ENCODE measurements at regions not wholly inside any gene's neighbourhood (a gene's known extent, or its start where the extent isn't known, plus 50 kb on each side); places are given as distances from the start of the nearest gene placed in this dataset.

DNA sequence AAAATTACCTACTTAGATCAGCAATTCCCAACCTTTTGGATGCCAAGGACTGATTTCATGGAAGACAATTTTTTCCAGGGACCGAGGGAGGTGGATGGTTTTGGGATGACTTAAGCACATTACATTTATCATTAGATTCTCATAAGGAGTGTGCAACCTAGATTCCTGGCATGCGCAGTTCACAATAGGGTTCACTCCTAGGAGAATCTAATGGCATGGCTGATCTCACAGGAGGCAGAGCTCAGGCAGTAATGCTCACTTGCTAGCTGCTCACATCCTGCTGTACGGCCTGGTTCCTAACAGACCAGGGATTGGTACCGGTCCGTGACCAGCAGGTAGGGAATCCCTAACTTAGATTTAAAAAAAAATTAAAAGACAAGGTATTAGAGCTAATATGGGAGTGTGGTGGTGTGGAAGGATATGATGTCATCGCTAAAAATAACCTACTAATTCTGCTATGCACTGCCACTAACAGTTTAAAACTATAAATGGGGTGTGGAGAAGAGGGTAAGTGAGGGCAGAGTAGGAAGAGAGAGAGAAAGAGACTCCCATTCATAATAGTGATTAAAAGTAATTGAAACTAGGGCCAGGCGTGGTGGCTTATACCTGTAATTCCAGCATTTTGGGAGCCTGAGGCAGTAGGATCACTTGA is 282.7 kb downstream of the BAMBI start:
- H3K9me3 Mint-ChIP-seq: peaks cover 0 to 14% (median 10%) of the 10 kb centered on the region in 8 donors
- H3K36me3 ChIP-seq (ENCODE audit: insufficient read depth, low read length): no peaks in the 10 kb centered on the region
- H3K4me3 ChIP-seq (ENCODE audit: low read length in 2 of 2): no peak overlapping the region
- ChIA-PET POLR2A (ENCODE audit: partially characterized antibody) (no interaction called here), CTCF (ENCODE audit: partially characterized antibody) (no interaction called here)
- H3K27me3 Mint-ChIP-seq: no peaks in the 10 kb centered on the region
- no peaks in the 10 kb centered on the region for H3K4me1 ChIP-seq (ENCODE audit: insufficient read depth, low read length)
- no peaks in the 10 kb centered on the region for H3K27me3 ChIP-seq (ENCODE audit: insufficient read depth, low read length)
- H3K27ac ChIP-seq (ENCODE audit: low read depth, low read length): no peak overlapping the region
- intact Hi-C loops (cut with micrococcal nuclease): no loop called here
- H3K27ac Mint-ChIP-seq: peak overlapping the region in 1 of 7 donors; percentile 82
- H3K9me3 ChIP-seq (ENCODE audit: control insufficient read depth in 1 of 2, low read length in 2 of 2): no peaks in the 10 kb centered on the region
- H3K4me1 Mint-ChIP-seq: no peaks in the 10 kb centered on the region
- DNase-seq: no peak
- H3K4me3 Mint-ChIP-seq: no peak overlapping the region
- no peaks in the 10 kb centered on the region for H3K36me3 Mint-ChIP-seq

GRCh38 chr10:28962768-28963167 is 285.4 kb downstream of the BAMBI start:
- H3K27me3 ChIP-seq (ENCODE audit: insufficient read depth, low read length): no peaks in the 10 kb centered on the region
- no peak overlapping the region for H3K4me3 Mint-ChIP-seq
- no peaks in the 10 kb centered on the region for H3K27me3 Mint-ChIP-seq
- no peaks in the 10 kb centered on the region for H3K4me1 Mint-ChIP-seq
- no peak overlapping the region for H3K4me3 ChIP-seq (ENCODE audit: low read length in 2 of 2)
- no peaks in the 10 kb centered on the region for H3K4me1 ChIP-seq (ENCODE audit: insufficient read depth, low read length)
- no peaks in the 10 kb centered on the region for H3K9me3 ChIP-seq (ENCODE audit: control insufficient read depth in 1 of 2, low read length in 2 of 2)
- no peak for DNase-seq
- H3K36me3 ChIP-seq (ENCODE audit: insufficient read depth, low read length): no peaks in the 10 kb centered on the region
- no peaks in the 10 kb centered on the region for H3K36me3 Mint-ChIP-seq
- intact Hi-C loops (cut with micrococcal nuclease): no loop called here
- ChIA-PET CTCF (ENCODE audit: partially characterized antibody) (no interaction called here), POLR2A (ENCODE audit: partially characterized antibody) (no interaction called here)
- no peak overlapping the region for H3K27ac Mint-ChIP-seq
- H3K9me3 Mint-ChIP-seq: peaks cover 0 to 11% (median 6%) of the 10 kb centered on the region in 8 donors
- no peak overlapping the region for H3K27ac ChIP-seq (ENCODE audit: low read depth, low read length)

DNA sequence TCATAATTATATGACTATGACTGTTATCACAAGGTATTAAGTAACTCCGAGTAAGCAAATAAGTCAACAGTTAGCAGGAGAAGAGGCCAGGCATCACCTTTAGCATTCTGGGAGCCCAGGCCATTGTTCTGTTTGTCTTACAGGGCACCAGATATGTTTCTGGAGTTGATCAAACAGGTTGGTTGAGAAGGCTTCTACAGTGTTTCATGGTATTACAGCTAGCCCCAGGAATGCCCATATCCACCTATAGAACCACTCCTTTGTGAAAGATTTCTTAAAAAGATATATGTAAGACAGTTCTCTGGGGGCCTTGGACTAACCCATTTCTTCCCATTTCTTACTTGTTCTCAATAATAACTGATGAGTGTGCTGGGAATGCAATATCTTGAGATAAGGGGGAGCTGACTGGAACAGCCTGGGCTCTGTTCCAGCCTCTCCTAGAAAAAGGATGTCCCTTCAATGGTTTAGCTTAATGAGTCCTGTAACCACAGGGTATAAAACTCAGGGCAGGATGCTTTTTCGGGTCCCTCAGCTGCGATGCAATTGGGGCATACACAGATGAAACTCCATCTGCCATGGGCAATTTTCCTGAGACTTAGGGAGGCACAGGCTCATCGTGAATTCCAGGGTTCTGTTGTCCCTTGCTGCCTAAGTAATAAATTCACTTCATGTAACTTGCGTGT is 286.4 kb downstream of the BAMBI start:
- ChIA-PET CTCF (ENCODE audit: partially characterized antibody) (no interaction called here), POLR2A (ENCODE audit: partially characterized antibody) (no interaction called here)
- Histone ChIP-seq H3K27me3 (ENCODE audit: insufficient read depth, low read length) (no peaks in the 10 kb centered on the region), H3K9me3 (ENCODE audit: control insufficient read depth in 1 of 2, low read length in 2 of 2) (no peaks in the 10 kb centered on the region), H3K36me3 (ENCODE audit: insufficient read depth, low read length) (no peaks in the 10 kb centered on the region), H3K4me1 (ENCODE audit: insufficient read depth, low read length) (no peaks in the 10 kb centered on the region), H3K4me3 (ENCODE audit: low read length in 2 of 2) (no peak overlapping the region), H3K27ac (ENCODE audit: low read depth, low read length) (no peak overlapping the region)
- intact Hi-C loops (cut with micrococcal nuclease): no loop called here
- Mint-ChIP-seq H3K4me1 (no peaks in the 10 kb centered on the region), H3K9me3 (peaks cover 0 to 7% (median 1%) of the 10 kb centered on the region in 8 donors), H3K36me3 (no peaks in the 10 kb centered on the region), H3K4me3 (no peak overlapping the region), H3K27me3 (no peaks in the 10 kb centered on the region), H3K27ac (no peak overlapping the region)
- DNase-seq: no peak

GRCh38 chr10:28965937-28966336 is 288.6 kb downstream of the BAMBI start:
- Histone ChIP-seq H3K27me3 (ENCODE audit: insufficient read depth, low read length) (no peaks in the 10 kb centered on the region), H3K9me3 (ENCODE audit: control insufficient read depth in 1 of 2, low read length in 2 of 2) (no peaks in the 10 kb centered on the region), H3K36me3 (ENCODE audit: insufficient read depth, low read length) (no peaks in the 10 kb centered on the region), H3K27ac (ENCODE audit: low read depth, low read length) (no peak overlapping the region), H3K4me1 (ENCODE audit: insufficient read depth, low read length) (no peaks in the 10 kb centered on the region), H3K4me3 (ENCODE audit: low read length in 2 of 2) (no peak overlapping the region)
- intact Hi-C loops (cut with micrococcal nuclease): no loop called here
- Mint-ChIP-seq H3K36me3 (no peaks in the 10 kb centered on the region), H3K4me3 (no peak overlapping the region), H3K9me3 (peaks cover 0 to 3% (median 0%) of the 10 kb centered on the region in 8 donors), H3K4me1 (no peaks in the 10 kb centered on the region), H3K27me3 (no peaks in the 10 kb centered on the region), H3K27ac (no peak overlapping the region)
- ChIA-PET POLR2A (ENCODE audit: partially characterized antibody) (no interaction called here), CTCF (ENCODE audit: partially characterized antibody) (no interaction called here)
- no peak for DNase-seq

DNA sequence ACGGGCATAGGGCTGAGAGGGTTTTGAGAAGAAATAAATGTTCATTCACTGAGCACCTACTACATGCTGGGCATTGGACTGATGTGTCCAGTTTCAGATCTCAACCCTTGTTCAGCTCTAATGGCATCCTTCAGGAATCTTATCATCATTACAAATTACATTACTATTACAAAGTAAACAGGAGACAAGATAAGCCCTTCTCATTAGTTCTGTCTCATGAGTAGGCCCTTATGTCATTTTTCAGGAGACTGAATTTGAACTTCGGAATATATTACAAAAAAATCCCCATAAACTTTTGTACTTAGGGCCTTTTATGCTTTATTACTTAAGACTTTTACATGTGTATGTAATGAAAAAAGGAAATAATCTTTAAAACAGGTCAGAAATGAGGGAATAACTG is 289.7 kb downstream of the BAMBI start:
- Histone ChIP-seq H3K36me3 (ENCODE audit: insufficient read depth, low read length) (no peaks in the 10 kb centered on the region), H3K9me3 (ENCODE audit: control insufficient read depth in 1 of 2, low read length in 2 of 2) (no peaks in the 10 kb centered on the region), H3K27ac (ENCODE audit: low read depth, low read length) (no peak overlapping the region), H3K4me3 (ENCODE audit: low read length in 2 of 2) (no peak overlapping the region), H3K4me1 (ENCODE audit: insufficient read depth, low read length) (no peaks in the 10 kb centered on the region), H3K27me3 (ENCODE audit: insufficient read depth, low read length) (no peaks in the 10 kb centered on the region)
- Mint-ChIP-seq H3K4me1 (no peaks in the 10 kb centered on the region), H3K27ac (no peak overlapping the region), H3K9me3 (peaks cover 0 to 3% (median 0%) of the 10 kb centered on the region in 8 donors), H3K27me3 (no peaks in the 10 kb centered on the region), H3K36me3 (no peaks in the 10 kb centered on the region), H3K4me3 (no peak overlapping the region)
- no peak for DNase-seq
- ChIA-PET CTCF (ENCODE audit: partially characterized antibody) (no interaction called here), POLR2A (ENCODE audit: partially characterized antibody) (no interaction called here)
- intact Hi-C loops (cut with micrococcal nuclease): no loop called here

- Mint-ChIP-seq H3K27ac (no peak overlapping the region), H3K4me1 (no peaks in the 10 kb centered on the region), H3K4me3 (no peak overlapping the region), H3K9me3 (no peaks in the 10 kb centered on the region), H3K27me3 (no peaks in the 10 kb centered on the region), H3K36me3 (no peaks in the 10 kb centered on the region)
- H3K4me3 ChIP-seq (ENCODE audit: low read length in 2 of 2): no peak overlapping the region
- no peak overlapping the region for H3K27ac ChIP-seq (ENCODE audit: low read depth, low read length)
- CTCF ChIA-PET (ENCODE audit: partially characterized antibody): no interaction called here
- no peaks in the 10 kb centered on the region for H3K4me1 ChIP-seq (ENCODE audit: insufficient read depth, low read length)
- no peaks in the 10 kb centered on the region for H3K9me3 ChIP-seq (ENCODE audit: control insufficient read depth in 1 of 2, low read length in 2 of 2)
- H3K36me3 ChIP-seq (ENCODE audit: insufficient read depth, low read length): no peaks in the 10 kb centered on the region
- intact Hi-C loops (cut with micrococcal nuclease): no loop called here
- no peak for DNase-seq
- POLR2A ChIA-PET (ENCODE audit: partially characterized antibody): no interaction called here
- H3K27me3 ChIP-seq (ENCODE audit: insufficient read depth, low read length): no peaks in the 10 kb centered on the region
These were observed 292.1 kb downstream of the BAMBI start for GRCh38 chr10:28969413-28969812.

DNA sequence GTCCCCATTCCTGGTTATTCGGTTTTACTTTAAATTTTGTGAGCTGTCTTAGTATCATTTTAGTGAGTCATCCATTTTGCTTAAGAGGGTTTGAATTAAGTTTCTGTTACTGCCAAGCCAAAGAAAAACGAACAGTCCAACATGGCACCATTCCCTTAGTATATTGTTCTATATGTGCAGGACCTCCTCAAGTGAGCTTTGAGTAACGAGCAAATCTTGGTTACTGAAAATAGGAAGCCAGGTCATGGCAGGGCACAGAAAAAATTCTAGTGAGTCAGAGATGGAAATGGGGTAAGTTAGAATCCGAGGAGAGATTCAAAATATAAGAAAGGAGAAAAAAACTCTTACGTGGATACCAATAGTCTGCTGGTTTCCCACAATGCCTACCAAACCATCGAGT is 292.9 kb downstream of the BAMBI start:
- H3K27me3 Mint-ChIP-seq: no peaks in the 10 kb centered on the region
- H3K36me3 ChIP-seq (ENCODE audit: insufficient read depth, low read length): no peaks in the 10 kb centered on the region
- no peaks in the 10 kb centered on the region for H3K9me3 Mint-ChIP-seq
- no peaks in the 10 kb centered on the region for H3K4me1 ChIP-seq (ENCODE audit: insufficient read depth, low read length)
- no peak overlapping the region for H3K27ac ChIP-seq (ENCODE audit: low read depth, low read length)
- intact Hi-C loops (cut with micrococcal nuclease): no loop called here
- no peaks in the 10 kb centered on the region for H3K4me1 Mint-ChIP-seq
- H3K4me3 ChIP-seq (ENCODE audit: low read length in 2 of 2): no peak overlapping the region
- CTCF ChIA-PET (ENCODE audit: partially characterized antibody): no interaction called here
- no peak for DNase-seq
- no peaks in the 10 kb centered on the region for H3K27me3 ChIP-seq (ENCODE audit: insufficient read depth, low read length)
- no peak overlapping the region for H3K4me3 Mint-ChIP-seq
- POLR2A ChIA-PET (ENCODE audit: partially characterized antibody): no interaction called here
- H3K27ac Mint-ChIP-seq: no peak overlapping the region
- no peaks in the 10 kb centered on the region for H3K36me3 Mint-ChIP-seq
- no peaks in the 10 kb centered on the region for H3K9me3 ChIP-seq (ENCODE audit: control insufficient read depth in 1 of 2, low read length in 2 of 2)

All from CD4-positive, alpha-beta memory T cell (primary cell).